H1 (cell line): ENCODE measurements at regions not wholly inside any gene's neighbourhood (a gene's known extent, or its start where the extent isn't known, plus 50 kb on each side); places are given as distances from the start of the nearest gene placed in this dataset.

Experiments
- CHD2 ChIP-seq: IDR thresholded peaks from 2 replicates; pipeline ENCODE4 v1.6.1; 2012; ENCODE audit warnings: low read length, improper control_type of control experiment
- CHD7 ChIP-seq: fragments of 300-600 bp; sonication (generic); IDR thresholded peaks from 2 replicates; pipeline ENCODE4 v1.7.1; 2012; ENCODE audit warnings: low read length, moderate library complexity, mild to moderate bottlenecking, inconsistent platforms; ENCODE audit not compliant: insufficient replicate concordance
- RAD21 ChIP-seq, 2 experiments: IDR thresholded peaks in 1 of 2; conservative IDR thresholded peaks in 1 of 2; 2 replicates each; pipeline ENCODE4 v1.6.1; 2011; ENCODE audit warnings: low read depth in 2 of 2, low read length in 2 of 2, improper control_type of control experiment in 1 of 2, inconsistent platforms in 1 of 2, mild to moderate bottlenecking in 1 of 2, moderate library complexity in 1 of 2
- RBBP5 ChIP-seq: IDR thresholded peaks from 2 replicates; pipeline ENCODE4 v1.7.1; 2012; ENCODE audit warnings: low read depth, mild to moderate bottlenecking, inconsistent platforms, low read length, moderate library complexity, borderline replicate concordance
- SP2 ChIP-seq: IDR thresholded peaks from 2 replicates; pipeline ENCODE4 v1.6.1; 2012; ENCODE audit warnings: mild to moderate bottlenecking, low read length, inconsistent platforms

DNA sequence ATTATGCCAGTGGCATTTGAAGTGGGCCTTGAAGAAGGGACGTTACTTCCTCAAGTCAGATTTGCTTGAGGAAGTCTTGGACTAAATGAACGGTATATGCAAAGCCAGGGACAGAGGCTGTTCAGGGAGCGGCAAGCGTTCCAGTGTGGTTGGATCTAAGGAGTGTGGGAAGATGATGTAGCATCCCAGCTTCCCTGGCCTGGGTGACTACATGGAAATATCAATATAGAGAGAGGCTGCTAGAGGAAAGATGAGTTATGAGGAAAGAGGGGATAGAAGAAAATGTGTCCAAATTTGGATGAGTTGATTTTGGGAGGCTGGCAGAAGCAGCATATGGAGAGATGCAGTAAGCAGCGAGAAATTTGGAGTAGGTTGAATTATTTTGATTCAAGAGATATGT lies 432.5 kb upstream of the TENM3 start (continued):
- TF ChIP-seq CHD7: no peak
- no peak for TF ChIP-seq RBBP5
- no peak for TF ChIP-seq SP2
- no peak for TF ChIP-seq RAD21 (IDR thresholded peaks at IDR 0.05 in 1 of 2, conservative IDR thresholded peaks at IDR 0.05 in 1 of 2; ENCODE audit: low read depth in 2 of 2, low read length in 2 of 2)
- TF ChIP-seq CHD2: no peak
